OCI-LY7 (cell line): ENCODE measurements at regions not wholly inside any gene's neighbourhood (a gene's known extent, or its start where the extent isn't known, plus 50 kb on each side); places are given as distances from the start of the nearest gene placed in this dataset.

Source experiments
- CTCF ChIP-seq: fragments of 200-600 bp; sonication (generic); conservative IDR thresholded peaks from 2 replicates; pipeline ENCODE4 v1.5.1; 2014; ENCODE audit warnings: mild to moderate bottlenecking, antibody characterized with exemption, low read length, moderate library complexity, mixed read lengths
- EZH2phosphoT487 ChIP-seq: fragments of 200-600 bp; sonication (generic); IDR thresholded peaks from 2 replicates; pipeline ENCODE4 v1.6.1; 2018; ENCODE audit warnings: low read depth, borderline replicate concordance, mild to moderate bottlenecking, mixed run types, antibody characterized with exemption, low read length, moderate library complexity, mixed read lengths

GRCh38 chr9:86842573-86842972 is 104.7 kb downstream of the GAS1 start:
- no peak for TF ChIP-seq CTCF
- TF ChIP-seq EZH2phosphoT487, result no peak
